HEK293 (cell line): ENCODE measurements at regions not wholly inside any gene's neighbourhood (a gene's known extent, or its start where the extent isn't known, plus 50 kb on each side); places are given as distances from the start of the nearest gene placed in this dataset.

Experiments
- CTCF ChIP-seq: fragments of 450-650 bp; formaldehyde crosslinking; IDR thresholded peaks from 2 replicates; pipeline ENCODE4 v1.5.1; 2016; ENCODE audit warnings: missing biosample characterization, missing genetic modification characterization
- SP2 ChIP-seq: fragments of 450-650 bp; formaldehyde crosslinking; IDR thresholded peaks from 2 replicates; pipeline ENCODE4 v1.5.1; 2016; ENCODE audit warnings: missing biosample characterization, missing genetic modification characterization
- ZNF138 ChIP-seq: fragments of 450-650 bp; formaldehyde crosslinking; IDR thresholded peaks from 2 replicates; pipeline ENCODE4 v1.5.1; 2016; ENCODE audit warnings: missing biosample characterization, missing genetic modification characterization, borderline replicate concordance
- ZNF18 ChIP-seq: fragments of 450-650 bp; formaldehyde crosslinking; IDR thresholded peaks from 2 replicates; pipeline ENCODE4 v1.5.1; 2016; ENCODE audit warnings: missing biosample characterization, missing genetic modification characterization

- TF ChIP-seq ZNF18 (tag by site-specific recombination), result no peak
- TF ChIP-seq ZNF138 (tag by site-specific recombination), result no peak
- no peak for TF ChIP-seq CTCF (tag by site-specific recombination)
- no peak for TF ChIP-seq SP2 (tag by site-specific recombination)
Observed at GRCh38 chr2:47964277-47964676, 58.0 kb upstream of the FBXO11 start.
